Osteocyte (in vitro differentiated cells): ENCODE measurements at regions not wholly inside any gene's neighbourhood (a gene's known extent, or its start where the extent isn't known, plus 50 kb on each side); places are given as distances from the start of the nearest gene placed in this dataset.
"Not testable (repeated sequence)": the region's sequence is repeated elsewhere in the genome, so short reads cannot be mapped to it uniquely, and the experiment has no call there.

Experiments
- DNase-seq: peaks from one replicate; pipeline ENCODE4 v3.0.0; 2021; ENCODE audit warnings: mixed read lengths; ENCODE audit not compliant: unreplicated experiment; ENCODE audit errors: extremely low spot score
- H3K27ac Mint-ChIP-seq: one replicate; pipeline ENCODE4 v1.8.0; 2021; ENCODE audit warnings: mild to moderate bottlenecking, mixed read lengths; ENCODE audit not compliant: unreplicated experiment
- H3K27me3 Mint-ChIP-seq: one replicate; pipeline ENCODE4 v1.8.0; 2021; ENCODE audit warnings: mixed read lengths; ENCODE audit not compliant: unreplicated experiment
- H3K36me3 Mint-ChIP-seq: one replicate; pipeline ENCODE4 v1.8.0; 2021; ENCODE audit warnings: mixed read lengths; ENCODE audit not compliant: unreplicated experiment
- H3K4me1 Mint-ChIP-seq: one replicate; pipeline ENCODE4 v1.8.0; 2021; ENCODE audit warnings: mixed read lengths; ENCODE audit not compliant: unreplicated experiment
- H3K4me3 Mint-ChIP-seq: one replicate; pipeline ENCODE4 v1.8.0; 2021; ENCODE audit warnings: mild to moderate bottlenecking, moderate library complexity, mixed read lengths; ENCODE audit not compliant: unreplicated experiment
- H3K9me3 Mint-ChIP-seq: one replicate; pipeline ENCODE4 v1.8.0; 2021; ENCODE audit warnings: mixed read lengths; ENCODE audit not compliant: unreplicated experiment
- TF ChIP-seq, protein P1 (sequence below): fragments of 200-600 bp; sonication (generic); IDR thresholded peaks from 2 replicates; pipeline ENCODE4 v1.5.0; 2021; ENCODE audit warnings: antibody characterized with exemption, mild to moderate bottlenecking, moderate library complexity

GRCh38 chr2:126952216-126952615 lies 53.5 kb downstream of the TEX51 start:
- DNase-seq: no peak
- Mint-ChIP-seq H3K4me1 (no peaks in the 10 kb centered on the region), H3K27ac (no peak overlapping the region), H3K4me3 (no peak overlapping the region), H3K27me3 (peaks cover 53% of the 10 kb centered on the region), H3K9me3 (no peaks in the 10 kb centered on the region), H3K36me3 (no peaks in the 10 kb centered on the region)
- TF ChIP-seq, protein P1, sequence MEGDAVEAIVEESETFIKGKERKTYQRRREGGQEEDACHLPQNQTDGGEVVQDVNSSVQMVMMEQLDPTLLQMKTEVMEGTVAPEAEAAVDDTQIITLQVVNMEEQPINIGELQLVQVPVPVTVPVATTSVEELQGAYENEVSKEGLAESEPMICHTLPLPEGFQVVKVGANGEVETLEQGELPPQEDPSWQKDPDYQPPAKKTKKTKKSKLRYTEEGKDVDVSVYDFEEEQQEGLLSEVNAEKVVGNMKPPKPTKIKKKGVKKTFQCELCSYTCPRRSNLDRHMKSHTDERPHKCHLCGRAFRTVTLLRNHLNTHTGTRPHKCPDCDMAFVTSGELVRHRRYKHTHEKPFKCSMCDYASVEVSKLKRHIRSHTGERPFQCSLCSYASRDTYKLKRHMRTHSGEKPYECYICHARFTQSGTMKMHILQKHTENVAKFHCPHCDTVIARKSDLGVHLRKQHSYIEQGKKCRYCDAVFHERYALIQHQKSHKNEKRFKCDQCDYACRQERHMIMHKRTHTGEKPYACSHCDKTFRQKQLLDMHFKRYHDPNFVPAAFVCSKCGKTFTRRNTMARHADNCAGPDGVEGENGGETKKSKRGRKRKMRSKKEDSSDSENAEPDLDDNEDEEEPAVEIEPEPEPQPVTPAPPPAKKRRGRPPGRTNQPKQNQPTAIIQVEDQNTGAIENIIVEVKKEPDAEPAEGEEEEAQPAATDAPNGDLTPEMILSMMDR: no peak

DNA sequence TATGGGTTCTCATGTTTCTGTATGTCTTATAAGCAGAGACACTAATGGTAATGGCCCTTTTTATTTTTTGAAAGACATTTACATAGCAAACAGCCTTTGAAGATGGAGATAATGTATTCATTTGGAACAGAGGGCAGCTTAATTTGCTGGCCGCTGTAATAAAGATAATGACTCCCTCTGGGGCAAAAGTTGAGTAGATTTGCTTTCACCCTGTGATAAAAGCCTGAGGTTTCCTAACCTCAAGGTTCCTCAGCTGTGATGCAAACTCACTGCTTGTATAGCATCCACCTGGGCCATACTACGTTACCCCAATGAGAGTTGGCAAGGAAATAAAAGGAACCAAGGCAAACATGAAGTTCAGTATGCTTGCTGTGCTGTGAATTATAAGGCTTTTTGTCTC lies 54.8 kb downstream of the TEX51 start:
- no peaks in the 10 kb centered on the region for H3K9me3 Mint-ChIP-seq
- no peak overlapping the region for H3K27ac Mint-ChIP-seq
- H3K4me1 Mint-ChIP-seq: no peaks in the 10 kb centered on the region
- no peak for DNase-seq
- H3K4me3 Mint-ChIP-seq: no peak overlapping the region
- no peaks in the 10 kb centered on the region for H3K36me3 Mint-ChIP-seq
- TF ChIP-seq, protein P1: no peak
- H3K27me3 Mint-ChIP-seq: peaks cover 49% of the 10 kb centered on the region

- Mint-ChIP-seq H3K36me3 (no peaks in the 10 kb centered on the region), H3K9me3 (no peaks in the 10 kb centered on the region), H3K4me1 (no peaks in the 10 kb centered on the region), H3K4me3 (no peak overlapping the region), H3K27me3 (peaks cover 52% of the 10 kb centered on the region), H3K27ac (no peak overlapping the region)
- TF ChIP-seq, protein P1: no peak
- DNase-seq: no peak
These were observed 56.1 kb downstream of the TEX51 start for GRCh38 chr2:126954831-126955230.

DNA sequence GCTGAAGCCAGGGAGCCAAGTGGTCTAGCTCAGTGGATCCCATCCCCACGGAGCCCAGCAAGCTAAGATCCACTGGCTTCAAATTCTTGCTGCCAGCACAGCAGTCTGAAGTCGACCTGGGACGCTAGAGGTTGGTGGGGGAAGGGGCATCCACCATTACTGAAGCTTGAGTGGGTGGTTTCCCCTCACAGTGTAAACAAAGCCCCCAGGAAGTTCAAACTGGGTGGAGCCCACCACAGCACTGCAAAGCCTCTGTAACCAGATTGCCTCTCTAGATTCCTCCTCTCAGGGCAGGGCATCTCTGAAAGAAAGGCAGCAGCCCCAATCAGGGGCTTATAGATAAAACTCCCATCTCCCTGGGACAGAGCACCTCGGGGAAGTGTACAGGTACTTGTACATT lies 58.1 kb downstream of the TEX51 start:
- not testable (repeated sequence) for H3K36me3 Mint-ChIP-seq, H3K9me3 Mint-ChIP-seq, H3K27ac Mint-ChIP-seq, DNase-seq, H3K4me1 Mint-ChIP-seq, H3K4me3 Mint-ChIP-seq
- H3K27me3 Mint-ChIP-seq: peaks cover 61% of the 10 kb centered on the region

- H3K4me1 Mint-ChIP-seq: no peaks in the 10 kb centered on the region
- H3K9me3 Mint-ChIP-seq: peaks cover 16% of the 10 kb centered on the region
- H3K36me3 Mint-ChIP-seq: no peaks in the 10 kb centered on the region
- DNase-seq: no peak
- TF ChIP-seq, protein P1: no peak
- no peak overlapping the region for H3K4me3 Mint-ChIP-seq
- peaks cover 56% of the 10 kb centered on the region for H3K27me3 Mint-ChIP-seq
- no peak overlapping the region for H3K27ac Mint-ChIP-seq
These were observed 64.7 kb downstream of the TEX51 start for GRCh38 chr2:126963390-126963789.

DNA sequence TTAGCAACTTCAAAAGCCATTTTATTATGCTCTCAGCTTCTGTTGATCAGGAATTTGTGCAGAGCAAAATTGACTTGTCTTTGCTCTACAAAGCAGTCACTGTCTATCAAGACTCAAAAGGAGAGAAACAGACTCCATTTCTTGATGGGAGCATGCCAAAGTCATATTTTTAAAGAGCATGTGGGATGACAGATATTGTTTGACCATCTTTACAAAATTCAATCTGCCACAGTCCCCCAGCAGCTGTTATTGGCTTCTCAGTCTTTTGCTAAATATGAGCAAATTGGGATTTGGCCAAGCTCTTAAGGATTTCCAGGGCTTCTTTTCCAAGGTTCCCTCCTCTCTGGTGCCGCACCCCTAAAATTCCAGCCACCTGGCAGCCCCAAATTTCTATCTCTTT lies 67.9 kb downstream of the TEX51 start:
- no peak overlapping the region for H3K27ac Mint-ChIP-seq
- no peak for DNase-seq
- TF ChIP-seq, protein P1: no peak

More for the DNA sequence above, 67.9 kb downstream of the TEX51 start:
- Mint-ChIP-seq H3K36me3 (no peaks in the 10 kb centered on the region), H3K4me3 (no peak overlapping the region), H3K4me1 (peaks cover 9% of the 10 kb centered on the region), H3K27me3 (peaks cover 45% of the 10 kb centered on the region), H3K9me3 (peaks cover 9% of the 10 kb centered on the region)
